IMR-90 (cell line): ENCODE measurements at regions not wholly inside any gene's neighbourhood (a gene's known extent, or its start where the extent isn't known, plus 50 kb on each side); places are given as distances from the start of the nearest gene placed in this dataset.

Experiments used
- ATAC-seq: fragments of 200-7000 bp; cut with Tn5 transposase; 2 replicates; pipeline ENCODE4 v1.9.1; 2020; ENCODE audit warnings: low read depth, mild to moderate bottlenecking, moderate library complexity
- BruUV-seq: library from RNA; stranded (reverse); fragments of 400-500 nt; replicated peaks from 2 replicates; lab custom pipeline; 2021; lab: Mats Ljungman, UMichigan
- CTCF ChIA-PET: fragments of 300-600 bp; formaldehyde crosslinking; extraction: SDS; loops from one replicate; lab custom pipeline; 2021; ENCODE audit warnings: antibody characterized with exemption; lab: Yijun Ruan, JAX
- POLR2A ChIA-PET: fragments of 300-600 bp; sonication (Branson Sonifier 250); formaldehyde crosslinking; loops from one replicate; lab custom pipeline; 2022; ENCODE audit warnings: antibody characterized with exemption; ENCODE audit not compliant: unreplicated experiment; lab: Charles Lee
- DNase-seq: peaks from one replicate; pipeline ENCODE4 v3.0.0; 2013
- H2AFZ ChIP-seq: replicated peaks from 2 replicates; pipeline ENCODE3; 2013; ENCODE audit warnings: low read length, mild to moderate bottlenecking; ENCODE audit not compliant: poor library complexity
- H2AK5ac ChIP-seq: 2 replicates; pipeline ENCODE4 v1.6.1; 2013; ENCODE audit warnings: low read depth, low read length, inconsistent platforms
- H2AK9ac ChIP-seq: replicated peaks from 2 replicates; pipeline ENCODE3; 2013; ENCODE audit warnings: mild to moderate bottlenecking, low read depth, low read length, moderate library complexity; ENCODE audit not compliant: poor library complexity
- H2BK120ac ChIP-seq: 2 replicates; pipeline ENCODE4 v1.6.1; 2013; ENCODE audit warnings: low read depth, low read length, inconsistent platforms
- H2BK15ac ChIP-seq: 3 replicates; pipeline ENCODE4 v1.6.1; 2013; ENCODE audit warnings: low read depth, low read length, inconsistent platforms
- H2BK20ac ChIP-seq: 2 replicates; pipeline ENCODE4 v1.6.1; 2013; ENCODE audit warnings: low read depth, mild to moderate bottlenecking, inconsistent platforms, low read length, moderate library complexity
- H2BK5ac ChIP-seq: 2 replicates; pipeline ENCODE4 v1.6.1; 2013; ENCODE audit warnings: mild to moderate bottlenecking, low read depth, low read length, inconsistent platforms; ENCODE audit not compliant: poor library complexity, severe bottlenecking
- H3K14ac ChIP-seq: replicated peaks from 2 replicates; pipeline ENCODE4 v1.6.1; 2013; ENCODE audit warnings: low read depth, low read length, inconsistent platforms
- H3K18ac ChIP-seq: 2 replicates; pipeline ENCODE4 v1.6.1; 2013; ENCODE audit warnings: low read depth, low read length, control low read depth
- H3K23ac ChIP-seq: 2 replicates; pipeline ENCODE4 v1.6.1; 2013; ENCODE audit warnings: low read depth, low read length, inconsistent platforms
- H3K27ac ChIP-seq: 2 replicates; pipeline ENCODE4 v1.5.1; 2013; ENCODE audit warnings: mild to moderate bottlenecking, control low read depth, low read length; ENCODE audit not compliant: insufficient read depth
- H3K27me3 ChIP-seq: 2 replicates; pipeline ENCODE4 v1.6.1; 2013; ENCODE audit warnings: low read length; ENCODE audit not compliant: control insufficient read depth, insufficient read depth
- H3K36me3 ChIP-seq: 2 replicates; pipeline ENCODE4 v1.6.1; 2013; ENCODE audit warnings: low read length, mixed read lengths; ENCODE audit not compliant: control insufficient read depth, insufficient read depth
- H3K4ac ChIP-seq: 2 replicates; pipeline ENCODE4 v1.6.1; 2013; ENCODE audit warnings: low read depth, low read length, inconsistent platforms
- H3K4me1 ChIP-seq: 2 replicates; pipeline ENCODE4 v1.6.1; 2013; ENCODE audit warnings: low read length, mixed read lengths; ENCODE audit not compliant: control insufficient read depth, insufficient read depth
- H3K4me2 ChIP-seq: 2 replicates; pipeline ENCODE4 v1.6.1; 2013; ENCODE audit warnings: low read depth, mild to moderate bottlenecking, control low read depth, low read length, moderate library complexity
- H3K4me3 ChIP-seq: 2 replicates; pipeline ENCODE4 v1.5.1; 2013; ENCODE audit warnings: low read depth, mild to moderate bottlenecking, control low read depth, low read length, moderate library complexity; ENCODE audit not compliant: insufficient read depth
- H3K56ac ChIP-seq: 2 replicates; pipeline ENCODE4 v1.6.1; 2013; ENCODE audit warnings: low read length, inconsistent platforms; ENCODE audit not compliant: insufficient read depth; ENCODE audit errors: extremely low read depth
- H3K79me1 ChIP-seq, 2 experiments: 2 replicates each; pipeline ENCODE4 v1.6.1; 2013; ENCODE audit warnings: low read length in 2 of 2, inconsistent platforms in 1 of 2, low read depth in 1 of 2
- H3K9ac ChIP-seq: 2 replicates; pipeline ENCODE4 v1.6.1; 2013; ENCODE audit warnings: low read depth, low read length, control low read depth
- H3K9me1 ChIP-seq: 2 replicates; pipeline ENCODE4 v1.6.1; 2013; ENCODE audit warnings: low read length, inconsistent platforms; ENCODE audit not compliant: insufficient read depth
- H3K9me3 ChIP-seq: 2 replicates; pipeline ENCODE4 v1.6.1; 2013; ENCODE audit warnings: low read length; ENCODE audit not compliant: control insufficient read depth, insufficient read depth
- H4K20me1 ChIP-seq: 2 replicates; pipeline ENCODE4 v1.6.1; 2013; ENCODE audit warnings: low read length, inconsistent platforms; ENCODE audit not compliant: insufficient read depth
- H4K5ac ChIP-seq: 2 replicates; pipeline ENCODE4 v1.6.1; 2013; ENCODE audit warnings: mild to moderate bottlenecking, low read depth, low read length, control low read depth
- H4K8ac ChIP-seq, 2 experiments: 2 replicates each; pipeline ENCODE4 v1.6.1; 2013; ENCODE audit warnings: low read depth in 2 of 2, low read length in 2 of 2, control low read depth in 1 of 2, inconsistent platforms in 1 of 2
- H4K91ac ChIP-seq: 2 replicates; pipeline ENCODE4 v1.6.1; 2013; ENCODE audit warnings: low read depth, low read length, inconsistent platforms; ENCODE audit not compliant: insufficient read depth
- BHLHE40 ChIP-seq: fragments of 150-350 bp; IDR thresholded peaks from 2 replicates; pipeline ENCODE4 v1.6.1; 2016; ENCODE audit warnings: mild to moderate bottlenecking, low read depth, low read length
- FOS ChIP-seq: fragments of 150-350 bp; IDR thresholded peaks from 2 replicates; pipeline ENCODE4 v1.6.1; 2016; ENCODE audit warnings: low read depth, low read length
- MAZ ChIP-seq: IDR thresholded peaks from 2 replicates; pipeline ENCODE4 v1.6.1; 2012; ENCODE audit warnings: low read depth, mild to moderate bottlenecking, low read length, improper control_type of control experiment, moderate library complexity, borderline replicate concordance
- MXI1 ChIP-seq: IDR thresholded peaks from 2 replicates; pipeline ENCODE4 v1.6.1; 2012; ENCODE audit warnings: low read depth, mild to moderate bottlenecking, low read length, moderate library complexity, borderline replicate concordance
- NFE2L2 ChIP-seq: fragments of 150-350 bp; IDR thresholded peaks from 2 replicates; pipeline ENCODE4 v1.6.1; 2016; ENCODE audit warnings: low read depth, mild to moderate bottlenecking, low read length
- POLR2A ChIP-seq: IDR thresholded peaks from 2 replicates; pipeline ENCODE4 v1.6.1; 2012; ENCODE audit warnings: mild to moderate bottlenecking, low read depth, low read length
- RFX5 ChIP-seq: IDR thresholded peaks from 2 replicates; pipeline ENCODE4 v1.8.0; 2012; ENCODE audit warnings: low read depth, mild to moderate bottlenecking, low read length, moderate library complexity
- WGBS, 2 experiments: methylation state at CpG; one replicate each; pipeline versions ENCODE4 v1.1.5 to v1.1.7; 2013; ENCODE audit warnings: missing lambda C conversion rate in 2 of 2; ENCODE audit not compliant: insufficient read length in 1 of 2; ENCODE audit errors: extremely low coverage in 2 of 2; 5-methylcytosine and 5-hydroxymethylcytosine counted together
- dilution Hi-C: fragments of 300-500 bp; cut with HindIII; formaldehyde crosslinking; loops from one replicate; pipeline ENCODE4 v1.14.3; 2018; ENCODE audit warnings: low sequenced_read_pairs; ENCODE audit not compliant: unreplicated experiment
- in situ Hi-C: fragments of 300-500 bp; cut with MboI; formaldehyde crosslinking; loops from 3 replicates; pipeline ENCODE4 v1.14.3; 2019; ENCODE audit warnings: low sequenced_read_pairs, inconsistent platforms, mixed read lengths
- intact Hi-C: fragments of 100-400 bp; cut with micrococcal nuclease; formaldehyde crosslinking; loops from 2 replicates; pipeline ENCODE4 v1.10.0; 2022

GRCh38 chr1:229034342-229034741, 236.6 kb upstream of the RAB4A start:
- ChIA-PET POLR2A (interaction anchor here (0.6 kb wide), 1 partner anchor 66 kb away, joined by 3 read pairs; no protein-coding TSS in a partner anchor), CTCF (no interaction called here)
- Histone ChIP-seq H2BK15ac (no peak overlapping the region), H4K20me1 (no peaks in the 10 kb centered on the region), H2BK20ac (no peak overlapping the region), H2BK120ac (no peak overlapping the region), H2AFZ (no peak overlapping the region), H4K8ac (no peak overlapping the region), H3K14ac (no peak overlapping the region), H3K18ac (no peak overlapping the region), H4K91ac (no peak overlapping the region), H3K4me2 (no peak overlapping the region), H3K9me3 (no peaks in the 10 kb centered on the region), H3K56ac (no peak overlapping the region), H3K4me1 (no peaks in the 10 kb centered on the region; the same call in 1 of the 2 replicates), H3K36me3 (no peaks in the 10 kb centered on the region), H3K4ac (no peak overlapping the region), H2BK5ac (no peak overlapping the region), H3K27ac (no peak overlapping the region), H3K9ac (no peak overlapping the region), H3K4me3 (no peak overlapping the region), H2AK5ac (no peak overlapping the region), H3K27me3 (peaks cover 11% of the 10 kb centered on the region), H3K23ac (no peak overlapping the region), H3K79me1 (no peaks in the 10 kb centered on the region), H3K9me1 (no peaks in the 10 kb centered on the region), H2AK9ac (no peak overlapping the region), H4K5ac (no peak overlapping the region)
- in situ Hi-C loops (no loop called here), dilution Hi-C loops (no loop called here), intact Hi-C loops (no loop called here)
- DNase-seq (no peak), ATAC-seq (no peak)
- TF ChIP-seq MAZ: no peak
- no peak for TF ChIP-seq BHLHE40
- no peak for TF ChIP-seq RFX5
- TF ChIP-seq POLR2A: no peak
- TF ChIP-seq MXI1: no peak
- no peak for TF ChIP-seq FOS
- no peak for TF ChIP-seq NFE2L2
- no CpG with 5 or more reads among the region's 3 CpGs for WGBS, 2 experiments
- BruUV-seq: no TSS peak
